Astrocyte of the spinal cord (primary cell): ENCODE measurements at regions not wholly inside any gene's neighbourhood (a gene's known extent, or its start where the extent isn't known, plus 50 kb on each side); places are given as distances from the start of the nearest gene placed in this dataset.

Experiments
- DNase-seq: peaks from one replicate; pipeline ENCODE4 v3.0.0; 2011; ENCODE audit warnings: low read depth, low spot score
- H3K4me3 ChIP-seq: 2 replicates; pipeline ENCODE4 v1.5.1; 2011; ENCODE audit warnings: low read depth, mild to moderate bottlenecking, low read length, moderate library complexity
- CTCF ChIP-seq: IDR thresholded peaks from 2 replicates; pipeline ENCODE4 v1.5.1; 2012; ENCODE audit warnings: low read depth, mild to moderate bottlenecking, low read length, inconsistent platforms
- in situ Hi-C: cut with HindIII; loops from 2 replicates; pipeline ENCODE4 v1.10.0; 2017; ENCODE audit warnings: low sequenced_read_pairs

GRCh38 chr9:17068671-17069070 lies 66.2 kb upstream of the CNTLN start:
- in situ Hi-C loops = no loop called here

GRCh38 chr9:17065062-17065461 lies 69.8 kb upstream of the CNTLN start:
- peak; percentile 27 for DNase-seq
- in situ Hi-C loops = no loop called here
- no peak for TF ChIP-seq CTCF
- no peak overlapping the region for H3K4me3 ChIP-seq

More at GRCh38 chr9:17068671-17069070, 66.2 kb upstream of the CNTLN start:
- no peak overlapping the region for H3K4me3 ChIP-seq
- no peak for TF ChIP-seq CTCF
- no peak for DNase-seq

- in situ Hi-C loops = no loop called here
- no peak for DNase-seq
- TF ChIP-seq CTCF = no peak
- no peak overlapping the region for H3K4me3 ChIP-seq
Measured at GRCh38 chr9:17064558-17064957, 70.3 kb upstream of the CNTLN start.

- H3K4me3 ChIP-seq = no peak overlapping the region
- in situ Hi-C loops = no loop called here
- peak; percentile 53 for DNase-seq
- peak; percentile 85 for TF ChIP-seq CTCF
Measured at GRCh38 chr9:17063535-17064135, 71.2 kb upstream of the CNTLN start.

- H3K4me3 ChIP-seq = no peak overlapping the region
- DNase-seq = no peak
Measured at GRCh38 chr9:17062497-17062896, 72.3 kb upstream of the CNTLN start.

GRCh38 chr9:17060450-17060849 lies 74.4 kb upstream of the CNTLN start:
- H3K4me3 ChIP-seq = no peak overlapping the region
- no peak for DNase-seq
- in situ Hi-C loops = no loop called here
- TF ChIP-seq CTCF = no peak

More at GRCh38 chr9:17062497-17062896, 72.3 kb upstream of the CNTLN start:
- no peak for TF ChIP-seq CTCF
- in situ Hi-C loops = no loop called here
